Islet precursor cell (in vitro differentiated cells): ENCODE measurements at regions not wholly inside any gene's neighbourhood (a gene's known extent, or its start where the extent isn't known, plus 50 kb on each side); places are given as distances from the start of the nearest gene placed in this dataset.
A peak's percentile ranks its signal among the peaks of the same experiment; 100 is the strongest.

Experiments
- DNase-seq: peaks from one replicate; pipeline ENCODE4 v3.0.0-alpha.2; 2018

DNA sequence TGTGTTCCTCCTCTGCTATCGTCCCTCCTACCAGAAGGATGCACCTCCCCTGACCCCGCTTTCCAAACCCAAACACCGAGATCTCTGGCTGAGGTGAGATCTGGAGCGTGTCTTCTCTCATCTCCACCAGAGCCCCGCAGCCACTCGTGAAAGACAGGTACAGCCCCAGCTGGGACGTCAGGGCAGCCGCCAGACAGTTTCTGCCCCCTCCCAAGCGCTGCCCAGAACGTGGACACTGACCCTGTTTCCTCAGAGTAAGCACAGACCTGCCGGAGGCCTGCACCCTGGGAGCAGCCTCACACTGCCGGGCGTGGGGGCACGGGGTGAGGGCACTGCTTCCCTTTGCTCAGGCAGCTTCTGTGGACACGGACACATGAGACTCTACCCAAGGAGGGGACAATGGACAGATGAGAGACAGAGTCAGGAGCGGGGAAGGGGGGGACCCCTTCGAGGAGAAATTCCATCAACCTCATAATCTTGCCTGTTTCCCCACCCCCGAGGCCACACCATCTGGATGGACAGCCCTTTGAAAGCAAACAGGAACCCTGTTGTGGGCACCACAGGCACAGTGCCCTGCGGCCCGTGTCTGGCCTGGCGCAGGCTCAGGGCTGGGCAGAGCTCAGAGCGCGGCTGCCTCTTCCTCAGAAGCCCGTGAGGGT, 210.6 kb downstream of the DLL1 start:
- peak; percentile 37 for DNase-seq

DNA sequence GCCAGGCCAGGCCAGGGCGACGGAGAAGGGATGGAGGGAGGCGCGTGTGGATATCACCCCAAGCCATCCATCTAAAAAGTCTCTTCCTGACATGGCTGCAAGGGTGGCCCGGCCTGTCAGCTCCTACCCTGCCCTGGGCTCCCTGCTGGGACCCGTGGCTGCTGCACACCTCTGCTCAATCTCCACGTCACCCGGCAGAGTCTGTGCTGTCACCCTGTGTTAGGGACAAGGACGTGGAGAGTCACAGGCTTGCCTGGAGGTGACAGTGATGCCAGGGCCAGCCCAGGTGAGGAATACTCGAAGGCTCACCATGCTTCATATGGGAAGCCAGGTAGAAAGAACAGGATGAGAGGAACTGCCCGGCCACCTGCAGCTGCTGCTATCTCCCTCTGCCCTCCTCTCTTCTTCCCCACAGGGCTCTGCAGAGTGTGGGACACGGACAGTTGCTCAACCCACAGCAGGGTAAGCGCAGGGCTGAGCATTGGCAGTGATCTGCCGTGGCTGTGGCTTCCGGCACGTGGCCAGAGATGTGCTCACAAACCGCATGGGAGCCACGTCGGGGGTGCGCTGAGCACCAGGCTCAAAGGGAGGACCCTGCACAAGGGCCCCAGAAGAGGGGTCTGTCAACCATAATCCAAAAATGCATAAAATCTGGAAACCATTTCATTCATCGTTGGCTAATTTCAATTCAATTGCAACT, 214.3 kb downstream of the DLL1 start:
- DNase-seq, result peak; percentile 40

DNA sequence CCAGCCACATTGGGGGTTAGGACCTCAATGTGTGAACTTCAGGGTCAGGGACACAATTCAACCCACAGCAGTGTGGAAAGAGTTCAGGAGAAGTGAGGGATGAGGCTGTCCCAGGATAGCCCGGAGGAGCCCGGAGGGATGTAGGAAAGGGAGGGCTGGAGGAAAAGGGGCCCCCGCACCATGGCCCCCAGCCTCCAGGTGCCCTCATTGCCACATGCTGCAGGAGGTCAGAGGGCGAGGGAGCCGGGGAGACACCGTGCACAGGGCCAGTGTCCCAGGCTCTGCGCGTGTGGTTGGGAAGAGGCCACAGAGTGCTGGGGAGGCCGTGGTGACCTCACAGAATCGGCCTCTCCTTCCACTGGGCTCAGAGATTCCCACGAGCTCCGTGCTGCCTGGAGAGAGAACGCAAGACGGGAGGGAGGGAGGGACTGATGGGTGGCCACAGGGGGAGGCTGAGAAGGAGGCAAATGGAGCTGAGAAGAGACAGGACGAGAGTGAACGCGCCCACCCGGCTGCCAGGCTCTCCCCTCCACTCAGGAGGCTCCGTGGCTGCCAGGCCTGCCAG, 215.1 kb downstream of the DLL1 start:
- DNase-seq, result peak; percentile 48

DNA sequence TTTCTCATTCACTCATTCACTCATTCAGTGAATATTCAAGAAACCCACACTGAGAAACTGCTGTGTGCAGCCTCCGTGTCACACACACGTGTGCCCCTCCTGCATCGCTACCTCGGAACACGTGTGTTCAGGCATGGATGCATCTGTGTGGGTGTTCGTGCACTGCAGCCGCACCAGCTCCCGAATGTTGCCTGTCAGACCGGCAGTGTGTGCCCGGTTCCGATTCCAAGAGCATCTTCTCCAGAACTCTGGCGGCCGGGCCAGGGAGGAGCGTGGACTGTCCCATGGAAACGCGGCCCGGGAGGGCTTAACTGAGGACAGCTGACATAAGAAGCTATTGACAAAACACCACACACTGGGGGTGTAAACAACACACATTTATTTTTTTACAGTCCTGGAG, 216.0 kb downstream of the DLL1 start:
- peak; percentile 39 for DNase-seq

DNA sequence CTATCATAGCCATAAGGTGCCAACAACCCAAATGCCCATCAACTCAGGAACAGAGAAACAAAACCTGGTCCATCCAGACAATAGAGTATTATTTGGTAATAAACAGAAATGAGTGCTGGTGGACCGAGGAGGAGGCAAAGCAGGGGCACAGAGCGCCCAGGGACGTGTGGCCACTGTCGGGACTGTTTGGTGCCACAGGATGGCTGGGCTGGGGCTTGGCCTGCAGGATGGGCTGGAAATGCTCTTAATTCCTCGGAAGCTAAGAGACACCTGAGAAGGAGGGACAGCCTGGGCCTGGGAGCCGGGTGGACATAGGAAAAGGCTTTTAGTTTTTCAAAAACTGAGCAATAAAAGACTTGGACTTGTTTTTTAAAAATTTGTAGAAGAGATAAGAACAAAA, 216.4 kb downstream of the DLL1 start:
- peak; percentile 22 for DNase-seq

DNA sequence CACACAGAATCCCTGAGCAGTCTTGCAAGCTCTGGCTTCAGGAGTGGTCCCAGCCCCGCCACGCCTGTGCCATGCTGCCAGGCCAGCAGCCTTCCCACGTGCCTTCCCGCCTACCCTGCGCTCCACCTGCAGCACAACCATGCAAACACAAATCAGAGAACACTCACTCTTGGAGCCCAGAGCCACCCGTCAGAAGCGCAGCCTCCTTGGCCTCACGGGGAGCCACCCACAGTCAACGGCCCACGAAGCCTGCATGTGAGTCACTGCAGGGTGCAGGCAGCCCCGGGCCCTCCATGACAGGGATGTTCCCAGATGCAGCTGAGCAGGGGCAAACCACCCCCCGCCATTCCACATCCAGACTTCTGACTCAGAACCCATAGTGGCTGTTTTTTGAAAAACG, 217.0 kb downstream of the DLL1 start:
- DNase-seq, result peak; percentile 55

DNA sequence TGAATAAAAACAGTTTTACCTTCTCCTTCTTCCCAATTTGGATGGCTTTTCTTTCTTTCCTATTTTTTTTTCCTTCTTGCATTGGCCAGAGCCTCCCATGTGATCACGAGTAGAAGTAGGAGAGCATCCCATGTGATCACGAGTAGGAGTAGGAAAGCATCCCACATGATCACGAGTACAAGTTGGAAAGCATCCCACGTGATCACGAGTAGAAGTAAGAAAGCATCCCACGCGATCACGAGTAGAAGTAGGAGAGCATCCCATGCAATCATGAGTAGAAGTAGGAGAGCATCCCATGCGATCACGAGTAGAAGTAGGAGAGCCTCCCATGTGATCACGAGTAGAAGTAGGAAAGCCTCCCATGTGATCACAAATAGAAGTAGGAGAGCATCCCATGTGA, 218.6 kb downstream of the DLL1 start:
- DNase-seq, result no peak

DNA sequence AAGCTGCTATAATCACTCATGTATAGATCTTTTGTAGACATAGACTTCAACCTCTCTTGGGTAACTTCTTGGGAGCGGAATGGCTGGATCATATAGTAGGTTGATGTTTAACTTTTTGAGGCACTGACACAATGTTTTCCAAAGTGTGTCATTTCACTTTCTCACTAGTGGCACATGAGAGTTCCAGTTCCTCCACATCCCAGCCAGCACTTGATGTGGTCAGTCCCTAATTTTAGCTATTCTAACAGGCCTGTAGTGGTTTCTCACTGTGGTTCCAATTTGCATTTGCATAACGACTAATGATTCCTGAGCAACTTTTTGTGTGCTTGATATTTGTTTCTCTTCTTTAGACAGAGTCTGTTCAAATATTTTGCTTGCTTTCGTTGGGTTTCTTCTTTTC, 221.3 kb downstream of the DLL1 start:
- DNase-seq, result no peak

DNA sequence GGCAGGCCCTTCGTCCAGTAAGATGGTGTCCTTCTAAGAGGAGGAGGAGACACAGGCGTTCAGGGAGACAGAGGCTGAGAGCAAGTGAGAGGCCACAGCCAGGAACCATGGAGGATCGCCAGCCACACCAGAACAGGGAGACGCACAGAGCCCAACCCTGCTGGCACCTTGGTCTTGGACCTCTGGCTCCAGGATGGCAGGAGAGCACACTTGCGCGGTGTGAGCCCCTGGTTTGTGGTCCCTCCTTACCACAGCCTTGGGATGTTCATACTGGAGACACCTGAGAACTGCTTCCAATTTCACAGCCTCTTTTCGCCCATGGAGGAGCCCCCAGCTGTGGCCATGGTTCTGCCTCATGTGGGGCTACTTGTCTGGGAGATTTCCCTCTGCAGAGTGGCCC, 222.4 kb downstream of the DLL1 start:
- peak; percentile 34 for DNase-seq

DNA sequence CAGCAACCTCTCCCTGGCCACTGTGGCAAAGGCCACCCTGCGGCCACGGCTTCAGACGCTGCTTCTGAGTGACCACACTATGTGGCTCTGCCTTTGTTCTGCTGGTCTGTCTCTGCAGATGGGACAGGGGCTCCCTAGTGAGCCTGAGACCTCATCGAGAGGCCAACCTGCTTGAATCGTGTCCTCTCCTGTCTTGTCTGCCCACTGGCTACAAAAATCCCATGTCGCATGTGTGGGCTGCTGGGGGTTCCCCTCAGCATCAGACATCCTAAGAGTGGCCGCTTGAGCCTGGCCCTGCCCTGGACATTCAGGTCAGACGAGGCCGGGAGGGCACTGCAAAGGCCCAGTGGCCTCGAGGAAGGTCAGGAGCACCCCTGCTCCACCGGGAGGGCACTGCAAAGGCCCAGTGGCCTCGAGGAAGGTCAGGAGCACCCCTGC, 222.9 kb downstream of the DLL1 start:
- peak; percentile 34 for DNase-seq

DNA sequence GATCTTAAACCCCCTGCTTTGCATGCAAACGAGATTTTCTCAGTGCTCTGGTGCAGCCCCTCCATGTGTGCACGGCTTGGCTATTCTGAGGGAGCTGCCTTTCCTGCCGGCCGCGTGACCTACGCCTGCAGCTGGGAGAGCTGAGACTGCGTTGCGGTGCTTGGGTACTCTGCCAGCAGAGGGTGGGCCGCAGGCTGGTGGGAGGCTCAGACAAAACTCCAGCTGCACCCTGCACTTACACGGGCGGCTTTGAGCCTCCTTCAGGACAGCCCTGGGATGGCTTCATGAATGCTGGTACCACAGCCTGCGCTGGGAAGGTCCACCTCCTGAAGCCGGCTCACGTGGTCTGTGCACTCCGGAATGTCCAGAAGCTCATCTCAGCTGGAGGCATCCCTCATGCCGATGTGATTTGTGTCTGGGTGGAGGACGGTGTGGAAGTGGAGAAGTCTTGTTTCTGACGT, 223.7 kb downstream of the DLL1 start:
- peak; percentile 35 for DNase-seq

DNA sequence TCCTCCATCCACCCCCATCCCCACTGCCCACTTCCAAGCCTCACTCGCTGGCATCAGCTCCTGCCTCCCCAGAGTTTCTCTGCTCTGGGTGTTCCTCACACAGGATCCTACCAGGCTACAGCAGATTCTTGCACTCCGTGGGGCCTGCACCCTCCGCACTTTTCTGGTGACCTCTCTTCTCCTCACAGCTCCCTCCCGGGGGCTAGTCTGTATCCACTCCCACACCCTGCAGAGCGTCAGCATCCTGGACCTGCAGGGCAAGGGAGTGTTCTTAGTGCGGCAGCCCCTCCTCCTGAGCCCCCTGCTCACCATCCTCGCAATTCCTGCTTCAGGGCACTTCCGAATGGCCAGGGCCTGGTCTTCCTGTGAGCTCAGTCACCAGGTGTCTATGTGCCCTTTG, 224.2 kb downstream of the DLL1 start:
- DNase-seq, result peak; percentile 22

DNA sequence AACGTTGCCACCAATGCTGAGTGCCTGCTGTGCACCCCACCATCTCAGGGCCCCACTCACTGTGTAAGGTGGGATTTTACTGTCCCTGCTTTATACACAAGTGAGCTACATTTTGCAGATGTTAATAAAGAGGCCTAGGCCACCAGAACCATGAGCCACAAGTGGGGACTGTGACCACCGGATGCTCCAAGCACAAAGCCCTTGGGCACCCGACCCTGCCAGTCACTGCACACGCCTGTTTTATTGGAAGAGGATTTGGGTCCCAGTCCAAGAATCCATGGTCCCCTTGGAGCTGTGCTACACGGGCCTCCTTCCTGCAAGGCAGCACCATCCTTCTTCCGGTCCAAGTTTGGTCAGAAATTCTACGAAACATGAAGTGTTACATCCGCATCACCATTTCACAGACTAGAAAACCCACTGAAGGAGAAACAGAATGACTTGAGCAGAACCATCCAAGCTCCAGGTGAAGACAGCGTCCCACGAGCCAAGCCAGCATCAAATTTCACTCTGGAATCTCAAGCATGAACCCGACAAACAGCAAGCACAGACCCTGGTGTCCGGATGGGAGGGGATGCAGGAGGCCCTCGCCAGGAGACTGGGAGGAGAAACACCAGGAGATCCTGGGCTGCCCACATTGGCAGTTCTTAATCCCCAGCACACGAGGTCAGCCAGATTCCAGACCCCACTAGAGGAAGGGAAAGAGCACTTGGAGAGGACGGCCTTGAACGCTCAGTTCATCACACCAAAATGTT, 226.9 kb downstream of the DLL1 start:
- DNase-seq, result peak; percentile 40

DNA sequence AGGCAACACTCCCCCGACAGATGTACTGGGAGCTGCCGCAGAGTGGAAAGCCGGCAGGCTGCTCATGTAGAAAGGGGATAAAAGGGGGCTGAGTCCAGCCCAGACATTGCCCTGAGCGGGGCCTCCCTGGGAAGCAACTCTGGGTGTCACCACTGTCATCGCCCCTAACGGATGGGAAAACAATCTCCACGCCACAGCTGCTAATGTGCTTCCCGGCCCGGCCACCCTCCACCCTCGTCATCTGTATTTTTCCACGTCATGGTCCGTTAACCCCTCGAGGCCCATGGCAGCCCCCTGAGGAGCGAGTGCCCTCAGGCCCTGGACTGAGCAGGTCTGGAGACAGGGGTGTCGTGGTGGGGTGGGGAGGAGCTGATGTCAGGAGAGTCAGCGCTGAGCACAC, 227.4 kb downstream of the DLL1 start:
- DNase-seq, result peak; percentile 30

DNA sequence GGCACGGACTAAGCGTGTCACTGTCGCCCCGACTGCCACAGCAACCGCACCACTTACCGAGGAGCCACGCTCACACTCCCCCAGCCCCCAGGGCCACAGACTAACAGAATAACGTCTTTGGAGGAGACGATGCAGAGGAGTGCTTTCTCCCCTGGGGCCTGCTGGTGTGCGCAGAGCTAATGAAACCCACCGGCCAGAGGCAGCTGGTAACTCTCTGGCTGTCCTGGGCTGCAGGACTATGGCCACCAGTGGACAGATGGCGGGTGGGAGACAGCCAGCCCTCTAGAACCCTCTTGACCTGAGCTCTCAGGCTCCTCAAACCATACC, 228.0 kb downstream of the DLL1 start:
- peak; percentile 45 for DNase-seq

DNA sequence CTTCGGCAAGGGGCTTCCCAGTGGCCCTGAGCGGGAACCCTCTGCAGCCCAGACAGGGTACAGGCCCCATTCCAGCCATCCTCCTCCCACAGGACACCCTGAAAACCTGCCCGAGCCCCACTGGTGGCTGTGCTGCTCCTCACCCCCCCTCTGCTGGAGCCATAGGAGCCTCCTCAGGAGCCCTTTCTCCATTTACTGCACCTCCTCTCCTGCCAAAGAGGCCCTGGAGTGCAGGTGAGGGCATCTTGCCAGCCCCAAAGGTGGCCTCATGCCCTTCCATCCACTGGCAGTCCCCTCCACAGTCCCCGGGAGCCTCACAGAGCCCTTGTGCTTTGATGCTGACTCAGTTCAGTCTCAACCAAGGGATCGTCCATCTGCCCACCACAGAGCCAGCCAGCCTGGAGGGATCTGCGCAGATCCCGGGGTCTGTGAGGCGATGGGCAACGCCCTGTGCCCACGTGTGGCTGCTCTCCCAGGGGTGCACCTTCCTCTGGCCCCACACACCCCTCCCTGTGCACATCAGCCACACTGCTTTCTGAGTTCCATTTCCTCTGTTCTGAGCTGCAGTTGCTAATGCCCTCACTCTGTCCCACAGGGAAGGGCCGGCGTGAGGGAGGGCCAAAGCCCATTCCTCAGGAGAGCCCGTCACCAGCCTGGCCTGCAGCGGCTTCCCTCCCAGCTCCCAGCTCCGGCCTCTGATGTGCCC, 228.5 kb downstream of the DLL1 start:
- peak; percentile 43 for DNase-seq

DNA sequence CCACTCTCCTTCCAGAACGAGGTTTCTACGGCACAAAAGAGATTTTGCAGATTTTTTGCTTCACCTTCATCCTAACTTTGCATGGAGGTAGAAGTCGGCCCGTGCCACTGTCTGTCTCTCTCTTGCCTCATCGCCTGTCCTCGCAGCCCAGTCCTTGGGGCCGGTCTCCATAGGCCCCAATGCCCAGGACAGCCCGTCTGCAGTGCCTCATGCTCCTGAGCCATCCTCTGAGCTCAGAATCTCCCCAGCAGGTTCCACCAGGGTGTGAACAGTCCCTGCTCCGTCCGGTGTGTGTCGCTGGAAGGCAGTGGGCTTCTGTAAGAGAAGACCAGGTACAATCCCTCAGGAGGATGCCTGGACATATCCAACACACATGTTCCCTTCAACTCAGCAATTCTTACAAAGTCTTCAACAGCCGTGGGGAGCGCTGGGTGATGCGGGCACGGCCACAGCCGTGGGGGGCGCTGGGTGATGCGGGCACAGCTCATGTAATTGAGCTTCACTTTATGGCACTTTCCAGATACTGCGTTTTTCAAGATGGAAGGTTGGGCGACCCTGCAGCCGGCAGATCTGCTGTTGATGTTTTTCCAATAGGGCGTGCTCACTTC, 231.9 kb downstream of the DLL1 start:
- peak; percentile 32 for DNase-seq

DNA sequence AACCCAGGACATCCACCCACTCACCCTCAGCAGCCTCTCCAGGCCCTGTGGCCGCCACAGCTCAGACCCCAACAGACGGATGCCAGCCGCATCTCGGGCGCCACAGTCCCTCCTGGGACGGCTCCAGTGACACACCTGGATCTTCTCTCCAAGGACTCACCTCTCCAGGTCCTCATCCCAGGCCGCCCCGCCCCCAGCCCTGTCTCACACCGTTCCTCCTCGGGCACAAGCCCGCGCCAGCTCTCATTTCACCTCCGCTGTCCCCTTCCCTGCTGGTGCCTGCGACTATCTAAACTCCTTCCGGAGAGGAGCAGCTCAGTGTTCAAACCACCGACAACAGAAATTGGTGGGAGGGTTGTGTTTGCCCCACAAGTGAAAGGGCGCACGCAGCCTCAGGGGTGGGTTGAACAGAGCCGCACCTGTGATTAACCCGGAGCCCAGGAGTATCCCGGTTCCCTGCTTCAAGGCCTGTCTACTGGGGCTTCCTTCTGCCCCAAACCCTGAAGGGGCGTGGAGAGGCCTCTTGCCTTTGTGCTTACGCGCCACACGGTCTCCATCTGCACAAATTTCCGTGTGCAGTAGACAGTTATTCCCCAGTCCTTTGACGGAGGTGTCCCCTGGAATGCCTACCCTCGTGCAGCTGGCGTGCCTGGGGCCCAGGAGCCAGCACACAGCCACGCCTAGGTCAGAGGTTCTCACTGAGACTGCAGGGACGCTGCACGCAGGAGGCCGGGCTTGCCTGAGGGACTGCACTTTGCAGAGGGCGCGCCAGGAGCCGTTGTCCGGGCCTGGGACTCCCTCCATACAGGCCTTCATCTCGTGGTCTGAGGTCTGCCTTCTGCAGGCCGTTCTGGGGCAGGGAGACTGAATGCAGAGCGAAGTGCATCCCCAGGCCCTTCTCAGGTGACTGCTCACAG, 232.7 kb downstream of the DLL1 start:
- DNase-seq, result peak; percentile 45

DNA sequence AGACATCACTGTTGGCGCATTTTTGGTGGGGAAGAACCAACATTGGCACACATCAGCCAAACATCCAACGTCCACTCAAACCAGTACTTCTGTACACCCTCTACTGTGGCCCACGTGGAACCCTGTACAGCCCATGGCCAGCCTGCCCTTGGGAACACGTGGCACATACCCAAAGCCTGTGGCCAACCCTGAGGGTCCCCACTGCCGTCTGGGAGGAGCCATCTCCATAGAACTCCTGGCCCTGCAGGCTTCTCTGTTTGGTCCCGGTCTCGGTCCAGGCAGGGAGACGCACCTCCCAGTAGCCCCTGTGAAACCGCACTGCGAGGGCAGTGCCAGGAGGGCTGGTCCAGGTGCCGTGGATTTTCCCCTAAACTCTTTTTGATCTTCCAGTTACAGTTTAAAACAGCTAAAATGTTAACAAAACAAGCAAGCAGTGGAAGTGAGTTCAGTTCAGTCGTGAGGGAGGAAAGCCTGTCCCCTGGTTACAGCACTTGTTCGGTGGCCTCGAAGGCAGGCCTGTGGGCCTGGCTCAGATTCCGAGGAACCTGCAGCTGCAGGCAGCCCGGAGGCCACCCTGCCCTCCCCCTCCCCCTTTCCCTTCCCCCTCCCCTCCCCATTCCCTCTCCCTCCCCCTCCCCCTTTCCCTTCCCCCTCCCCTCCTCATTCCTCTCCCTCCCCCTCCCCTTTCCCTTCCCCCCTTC, 233.7 kb downstream of the DLL1 start:
- peak; percentile 29 for DNase-seq

DNA sequence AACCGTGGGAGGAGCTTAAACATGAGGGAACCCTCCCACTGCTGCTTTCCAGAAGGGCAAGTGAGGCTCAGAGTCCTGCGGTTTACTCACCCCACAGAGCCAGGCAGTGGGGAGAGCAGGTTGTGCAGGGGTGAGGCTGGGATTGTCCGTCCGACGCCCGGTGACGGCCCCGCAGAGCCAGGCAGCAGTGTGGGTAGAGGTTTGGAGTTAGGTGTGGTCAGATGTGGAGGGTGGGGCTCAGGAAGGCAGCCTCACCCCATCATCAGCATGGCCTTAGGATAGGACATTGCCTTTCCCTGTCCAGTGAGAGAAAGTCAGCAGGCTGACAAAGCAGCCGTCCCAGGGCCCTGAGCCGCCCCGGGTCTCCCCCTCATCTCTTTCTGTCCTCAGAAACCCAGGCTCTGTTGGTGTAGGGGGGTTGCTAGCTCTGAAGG, 234.6 kb downstream of the DLL1 start:
- DNase-seq, result no peak

DNA sequence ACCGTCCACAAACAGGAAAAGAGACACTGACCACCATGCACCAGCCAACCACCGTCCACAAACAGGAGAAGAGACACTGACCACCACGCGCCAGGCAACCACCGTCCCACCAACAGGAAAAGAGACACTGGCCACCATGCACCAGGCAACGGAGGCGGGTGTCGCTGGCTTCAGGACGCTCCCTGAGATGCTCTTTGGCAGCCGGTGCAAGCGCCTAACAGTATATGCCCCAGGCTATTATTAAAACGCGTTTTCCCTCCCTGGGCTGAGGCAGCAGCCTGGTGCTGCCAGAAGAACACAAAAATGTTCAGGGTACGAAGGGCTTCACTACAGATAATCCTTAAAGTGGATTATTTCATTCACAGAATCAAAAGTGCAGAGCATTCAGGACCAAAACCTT, 235.1 kb downstream of the DLL1 start:
- DNase-seq, result peak; percentile 39
